Ecto neural progenitor cell (in vitro differentiated cells): ENCODE measurements at regions not wholly inside any gene's neighbourhood (a gene's known extent, or its start where the extent isn't known, plus 50 kb on each side); places are given as distances from the start of the nearest gene placed in this dataset.

Experiments
- DNase-seq: peaks from one replicate; pipeline ENCODE4 v3.0.0-alpha.2; 2018; ENCODE audit warnings: low spot score

DNA sequence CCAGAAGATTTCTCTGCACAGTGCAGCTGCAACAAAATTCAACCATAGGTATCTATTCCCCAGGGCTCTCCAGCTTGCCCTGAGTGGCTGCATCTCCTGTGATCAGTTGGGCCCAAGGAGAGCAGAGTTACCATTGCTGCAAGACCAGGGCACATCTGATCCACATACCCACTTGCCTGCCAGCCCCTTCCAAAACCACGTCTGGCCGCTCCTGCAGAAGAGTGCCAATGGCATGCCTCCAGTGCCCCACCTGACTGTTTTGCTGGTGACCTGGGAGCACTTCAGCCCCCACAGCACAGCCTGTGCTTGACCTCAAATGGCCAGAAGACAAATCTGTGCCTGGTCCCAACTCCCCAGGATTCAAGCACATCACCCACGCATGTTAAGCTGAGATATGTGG is 526.1 kb upstream of the GBE1 start:
- no peak for DNase-seq

DNA sequence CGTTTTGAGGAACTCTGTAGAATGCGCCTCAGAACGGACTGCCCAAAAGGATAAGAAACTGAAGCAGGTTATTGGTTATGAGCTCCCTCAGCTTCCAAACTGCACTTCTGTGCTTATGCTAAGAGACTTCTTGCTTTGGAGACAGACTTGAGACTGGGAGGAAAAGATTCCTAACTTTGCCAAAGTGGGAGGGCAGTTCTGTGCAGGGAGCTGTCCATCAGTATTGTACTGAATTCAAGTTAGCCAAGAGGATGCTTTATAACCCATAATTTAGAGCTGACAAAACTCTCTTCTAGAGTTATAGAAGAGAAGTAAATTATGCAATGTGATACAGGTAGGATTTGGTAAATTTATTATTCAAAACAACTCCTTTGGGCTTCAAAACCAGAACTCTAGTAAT is 519.8 kb upstream of the GBE1 start:
- DNase-seq, result no peak

DNA sequence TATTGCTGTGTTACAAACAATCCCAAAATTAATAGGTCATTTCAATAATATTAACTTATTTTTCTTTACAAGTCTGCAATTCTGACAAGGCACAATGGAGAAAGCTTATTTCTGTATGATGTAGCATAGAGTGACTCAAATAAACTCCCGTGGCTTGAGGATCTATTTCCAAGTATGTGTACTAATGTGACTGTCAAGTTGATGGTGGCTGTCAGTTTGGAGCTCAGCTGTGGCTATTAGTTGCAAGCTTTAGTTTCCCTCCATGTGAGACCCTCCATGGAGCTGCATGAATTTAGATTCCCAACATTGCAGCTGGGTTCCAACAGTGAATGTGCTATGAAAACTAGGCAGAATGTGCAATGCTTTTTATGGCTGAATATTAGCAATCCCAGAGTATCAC is 515.5 kb upstream of the GBE1 start:
- DNase-seq, result no peak

DNA sequence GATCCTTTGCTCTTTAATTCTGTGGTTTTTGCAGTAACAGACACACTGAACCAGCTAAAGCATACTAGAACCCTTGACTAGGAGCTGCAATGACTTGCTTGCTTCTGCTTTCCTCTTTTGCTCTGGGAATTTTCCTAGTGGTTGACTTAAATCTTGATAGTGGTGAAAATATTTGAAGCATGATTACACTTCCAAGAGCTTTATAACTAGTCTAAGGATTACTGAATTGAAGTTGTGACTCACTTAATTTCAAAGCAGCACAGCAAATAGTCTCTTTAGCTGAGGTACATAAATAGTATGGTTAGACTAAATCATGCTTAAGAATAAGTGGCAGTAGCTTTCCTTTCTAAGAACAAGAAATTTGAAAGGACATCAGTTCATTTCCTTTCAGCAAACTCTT is 513.5 kb upstream of the GBE1 start:
- no peak for DNase-seq

DNA sequence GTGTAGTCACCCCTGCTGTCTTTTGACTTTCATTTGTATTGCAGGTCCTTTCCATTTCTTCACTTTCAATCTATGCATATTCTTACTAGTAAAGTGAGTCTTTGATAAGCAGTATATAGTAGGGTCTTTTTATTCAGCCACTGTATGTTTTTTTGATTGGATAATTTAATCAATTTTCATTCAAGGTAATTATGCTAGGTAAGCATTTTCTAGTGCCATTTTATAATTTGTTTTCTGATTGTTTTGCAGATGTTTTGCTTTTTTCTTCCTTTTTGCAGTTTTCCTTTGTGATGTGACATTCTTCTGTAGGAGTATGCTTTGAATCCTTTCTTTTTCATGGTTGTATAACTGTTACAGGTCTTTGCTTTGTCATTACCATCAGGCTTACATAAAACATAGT is 504.3 kb upstream of the GBE1 start:
- no peak for DNase-seq

DNA sequence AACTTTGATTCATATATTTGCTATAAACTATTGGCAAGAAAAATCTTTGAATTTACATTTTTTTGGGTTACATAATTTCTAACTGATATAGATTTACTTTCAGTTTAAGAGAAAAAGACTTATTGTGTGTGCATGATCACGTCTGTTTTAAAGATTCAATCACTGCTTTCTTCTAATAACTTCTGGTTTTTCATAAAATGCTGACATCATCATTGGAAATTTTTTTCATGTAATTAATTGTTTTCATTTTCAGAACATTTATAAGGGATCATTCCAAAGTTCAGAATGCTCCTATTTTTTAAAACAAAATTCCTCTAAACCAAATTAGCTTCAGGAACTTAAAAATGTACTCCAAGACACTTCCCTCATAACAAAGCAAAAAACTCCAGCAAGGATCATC is 500.7 kb upstream of the GBE1 start:
- DNase-seq, result no peak

DNA sequence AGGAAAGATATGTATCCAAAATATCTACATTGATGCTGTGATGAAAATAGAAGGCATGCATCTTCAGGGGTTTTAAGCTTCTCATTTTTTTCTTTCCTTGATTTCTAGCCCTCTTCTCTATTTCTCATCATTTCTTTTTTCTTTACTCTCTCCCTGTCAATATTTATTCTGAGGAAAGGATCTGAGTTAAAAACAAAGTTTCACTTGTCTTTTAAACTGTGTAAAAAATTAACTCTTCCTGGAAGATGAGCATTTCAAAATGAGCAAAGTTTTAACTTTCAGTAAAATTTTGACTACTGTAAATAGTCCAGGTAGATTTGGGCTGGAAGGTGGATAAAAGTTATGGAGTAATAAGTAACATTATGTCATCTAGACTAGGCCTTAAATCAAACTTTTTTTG is 500.2 kb upstream of the GBE1 start:
- no peak for DNase-seq

DNA sequence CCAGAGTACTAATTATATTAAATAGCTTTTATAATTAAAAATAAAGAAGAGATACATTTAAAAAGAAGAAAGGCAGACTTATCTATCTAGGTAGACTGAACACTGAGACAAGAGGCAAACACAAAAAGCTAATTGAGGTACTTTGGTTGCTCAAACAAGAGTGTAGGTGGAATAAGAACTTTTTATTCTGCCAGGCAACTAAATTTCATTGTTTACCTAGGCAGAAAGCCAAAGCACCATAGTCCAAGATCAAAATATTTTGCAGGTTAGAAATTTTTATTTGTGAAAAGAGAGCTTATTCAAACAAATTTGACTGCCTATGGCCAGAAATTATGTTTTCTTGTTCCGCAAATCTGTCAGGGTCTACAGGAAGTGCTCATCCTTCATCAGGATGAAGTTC is 499.6 kb upstream of the GBE1 start:
- DNase-seq, result no peak

DNA sequence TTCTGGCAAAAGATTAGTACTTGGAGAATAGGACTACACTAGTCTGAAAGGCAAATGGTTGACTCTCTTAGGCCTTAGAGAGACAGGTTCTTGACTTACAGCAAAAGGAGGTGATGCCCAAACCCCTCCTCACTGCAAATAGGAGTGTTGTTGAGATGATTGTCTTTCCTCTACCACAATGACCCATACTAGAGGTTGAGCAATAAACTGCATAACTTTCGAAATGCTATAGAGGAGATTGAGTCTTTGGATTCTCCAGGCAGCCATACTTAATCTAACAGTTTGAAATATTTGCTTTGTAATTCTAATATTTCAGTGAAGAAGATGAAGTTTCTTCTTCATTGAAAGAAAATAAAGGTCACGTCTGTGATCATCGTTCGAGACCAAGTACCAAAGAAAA is 498.5 kb upstream of the GBE1 start:
- DNase-seq, result no peak

DNA sequence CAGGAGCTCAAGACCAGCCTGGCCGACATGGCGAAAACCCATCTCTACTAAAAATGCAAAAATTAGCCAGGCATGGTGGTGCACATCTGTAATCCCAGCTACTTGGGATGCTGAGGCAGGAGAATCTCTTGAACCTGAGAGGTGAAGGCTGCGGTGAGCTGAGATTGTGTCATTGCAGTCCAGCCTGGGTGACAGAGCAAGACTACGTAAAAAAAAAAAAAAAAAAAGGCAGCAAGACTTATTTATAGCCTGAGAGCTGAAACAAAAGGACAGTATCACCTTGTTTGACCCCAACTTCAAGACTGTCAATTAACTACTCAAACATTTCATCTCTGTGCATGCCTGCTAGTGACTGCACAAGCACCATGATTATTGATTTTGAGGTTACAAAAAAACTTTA is 478.9 kb upstream of the GBE1 start:
- no peak for DNase-seq

DNA sequence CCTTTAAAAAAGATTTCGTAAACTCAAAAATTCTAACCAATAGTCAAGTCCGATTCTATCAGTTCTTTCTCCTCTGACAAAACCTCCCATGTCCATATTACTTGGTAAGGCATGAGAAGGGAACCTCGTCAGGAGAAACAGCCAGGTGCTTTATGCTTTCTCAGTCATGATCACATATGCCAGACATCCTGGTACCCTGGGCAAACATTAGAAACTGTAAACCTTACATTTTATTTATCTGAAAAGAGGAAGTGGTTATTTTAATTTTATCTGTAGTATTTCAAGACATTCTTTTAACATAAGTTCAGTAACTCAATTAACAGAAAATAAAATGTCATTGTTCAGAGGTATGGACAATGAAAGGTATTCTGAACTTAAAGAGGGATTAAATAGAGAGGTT is 474.8 kb upstream of the GBE1 start:
- no peak for DNase-seq

DNA sequence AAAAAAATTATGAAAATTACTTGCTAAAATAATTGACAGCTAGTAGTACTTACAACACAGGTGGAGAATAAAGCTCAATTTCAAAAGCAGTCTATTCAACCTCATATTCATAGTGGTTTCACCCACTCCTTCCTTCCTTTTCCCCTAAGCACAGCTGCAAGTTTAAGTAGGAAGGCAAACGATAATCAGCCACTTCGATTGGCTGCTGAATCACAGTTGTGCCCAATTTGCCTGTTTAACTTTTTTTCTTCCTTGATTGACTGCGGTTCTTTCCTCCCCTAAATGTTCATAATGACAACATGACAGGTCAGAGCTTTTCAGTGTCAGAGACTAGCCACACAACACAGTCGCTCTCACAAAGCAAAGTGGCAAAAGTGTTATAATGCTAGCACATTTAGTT is 468.0 kb upstream of the GBE1 start:
- no peak for DNase-seq

DNA sequence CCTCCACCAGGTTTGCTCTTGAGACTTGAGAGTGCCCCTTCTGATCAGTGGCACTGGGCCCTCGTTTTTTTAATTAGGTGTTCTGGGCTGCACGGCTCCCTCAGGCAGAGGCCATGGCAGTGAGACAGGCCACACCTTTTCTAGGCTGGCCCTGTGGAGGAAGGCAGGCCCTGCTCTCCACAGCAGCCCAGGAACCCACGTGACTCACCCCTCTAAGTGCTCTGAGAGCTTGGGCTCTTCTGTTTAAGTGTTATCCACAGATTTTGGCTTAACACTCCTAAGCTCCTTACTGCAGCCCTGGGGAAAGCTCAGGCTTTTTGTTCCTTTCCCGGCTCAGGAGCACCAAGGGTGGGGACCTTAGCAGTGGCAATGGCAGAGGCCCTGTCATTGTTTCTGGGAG is 463.2 kb upstream of the GBE1 start:
- DNase-seq, result no peak

DNA sequence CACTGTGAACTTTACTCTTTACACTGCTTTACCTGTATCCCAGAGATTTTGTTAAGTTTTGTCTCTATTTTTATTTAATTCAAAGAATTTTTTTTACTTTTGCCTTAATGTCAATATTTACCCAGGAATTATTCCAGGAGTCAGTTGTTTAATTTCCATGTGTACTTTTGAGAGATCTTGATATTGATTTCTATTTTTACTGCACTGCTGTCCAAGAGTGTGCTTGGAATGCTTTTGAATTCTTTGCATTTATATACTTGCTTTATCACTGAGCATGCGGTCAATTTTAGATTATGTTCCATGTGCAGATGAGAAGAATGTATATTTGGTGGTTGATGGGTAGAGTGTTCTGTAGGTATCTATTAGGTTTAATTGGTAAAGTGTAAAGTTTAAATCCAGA is 461.0 kb upstream of the GBE1 start:
- no peak for DNase-seq

DNA sequence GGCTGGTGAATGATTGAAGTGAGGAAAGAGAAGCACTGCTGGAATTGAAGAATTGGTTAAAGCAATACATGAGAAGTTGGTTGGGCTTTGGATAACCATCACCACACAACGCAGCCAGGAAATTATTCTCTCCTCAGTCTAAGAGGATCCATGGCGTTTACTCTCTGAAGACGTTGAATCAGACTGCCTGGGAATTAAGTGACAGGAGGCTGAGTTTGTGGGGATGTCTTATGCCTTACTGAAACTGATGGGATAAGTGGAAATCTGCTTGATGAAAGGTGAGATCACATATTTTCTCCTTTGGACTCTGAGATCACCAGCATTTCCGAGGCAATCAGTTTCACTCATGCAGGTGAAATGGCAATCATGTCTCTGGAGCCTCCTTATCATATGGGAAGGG is 456.1 kb upstream of the GBE1 start:
- DNase-seq, result no peak

DNA sequence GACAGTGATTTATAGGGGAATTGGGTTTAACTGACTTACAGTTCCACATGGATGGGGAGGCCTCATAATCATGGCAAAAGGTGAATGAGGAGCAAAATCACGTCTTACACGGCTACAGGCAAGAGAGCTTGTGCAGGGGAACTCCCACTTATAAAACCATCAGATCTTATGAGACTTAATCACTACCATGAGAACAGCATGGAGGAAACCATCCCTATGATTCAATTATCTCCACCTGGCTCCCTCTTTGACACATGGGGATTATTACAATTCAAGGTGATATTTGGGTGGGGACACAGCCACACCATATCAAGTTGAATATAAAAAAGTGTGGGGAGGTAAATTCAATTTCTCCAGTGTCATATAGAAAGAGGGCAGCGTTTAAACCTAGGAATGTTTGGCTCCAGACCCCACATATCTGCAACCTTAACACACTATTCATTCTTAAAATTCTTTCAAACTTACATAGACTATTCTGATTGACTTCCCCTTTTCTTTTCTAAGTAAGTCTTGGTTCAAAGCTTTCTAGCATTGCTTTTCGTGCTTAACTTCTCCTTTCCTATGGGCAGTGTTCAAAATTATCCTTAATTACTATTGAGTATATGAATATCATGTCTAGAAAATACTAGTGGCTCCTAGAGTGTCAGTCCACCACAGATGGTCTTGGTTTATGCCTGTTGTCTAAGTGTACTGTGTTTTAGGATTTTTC is 446.7 kb upstream of the GBE1 start:
- no peak for DNase-seq

DNA sequence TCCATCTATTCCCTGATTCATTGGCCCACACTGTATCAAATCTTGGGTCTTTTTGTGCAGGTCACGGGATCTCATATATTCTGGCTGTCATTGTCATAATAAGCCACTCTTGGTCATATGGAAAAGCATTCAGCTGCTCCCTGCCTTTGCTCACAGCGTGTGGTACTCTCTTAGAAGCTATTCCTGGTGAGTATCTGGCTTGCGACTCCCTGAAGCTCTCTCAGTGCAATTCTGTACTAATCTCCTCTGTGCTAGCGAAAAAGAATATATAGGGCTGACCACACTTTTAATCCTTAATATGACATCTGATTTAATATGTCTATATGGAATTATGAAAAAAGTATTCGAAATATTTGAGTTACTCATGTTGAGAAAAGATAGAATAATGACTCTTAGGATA is 440.8 kb upstream of the GBE1 start:
- no peak for DNase-seq

DNA sequence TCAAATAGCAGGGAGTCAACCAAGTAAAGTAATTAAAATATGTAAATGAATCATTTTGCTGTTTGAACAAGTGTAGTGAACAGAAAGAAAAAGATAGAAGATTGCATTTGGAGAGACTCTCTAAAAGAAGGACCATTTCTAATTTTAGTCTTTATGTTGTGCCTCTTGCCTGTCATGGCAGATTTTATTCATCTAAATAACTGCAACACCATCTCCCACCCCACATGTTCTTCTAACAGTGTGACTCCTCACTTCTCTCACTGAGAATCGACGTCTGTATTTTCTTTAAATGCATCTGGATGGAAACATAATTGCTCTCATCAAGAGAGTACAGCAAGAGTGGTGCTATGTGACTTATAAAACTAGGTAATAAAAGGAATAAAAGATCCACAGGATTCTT is 439.9 kb upstream of the GBE1 start:
- no peak for DNase-seq

DNA sequence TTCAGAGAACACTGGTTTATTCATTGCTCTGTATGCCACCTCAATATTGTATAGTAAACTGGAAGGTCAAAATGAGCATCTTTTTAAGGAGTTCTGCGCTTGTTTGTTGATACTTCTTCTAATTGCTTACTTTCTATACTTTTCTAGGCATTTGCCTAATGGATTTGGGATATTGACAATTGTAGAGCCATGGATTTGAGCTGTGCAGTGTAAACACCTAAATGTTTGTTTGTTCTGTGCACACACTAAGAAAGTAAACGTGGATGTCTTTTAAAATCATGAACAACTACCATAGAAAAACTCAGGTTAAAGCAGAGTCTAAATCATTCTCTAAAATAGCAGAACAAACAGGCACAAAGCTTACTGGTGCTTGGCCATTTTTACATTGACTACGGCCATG is 436.6 kb upstream of the GBE1 start:
- no peak for DNase-seq

DNA sequence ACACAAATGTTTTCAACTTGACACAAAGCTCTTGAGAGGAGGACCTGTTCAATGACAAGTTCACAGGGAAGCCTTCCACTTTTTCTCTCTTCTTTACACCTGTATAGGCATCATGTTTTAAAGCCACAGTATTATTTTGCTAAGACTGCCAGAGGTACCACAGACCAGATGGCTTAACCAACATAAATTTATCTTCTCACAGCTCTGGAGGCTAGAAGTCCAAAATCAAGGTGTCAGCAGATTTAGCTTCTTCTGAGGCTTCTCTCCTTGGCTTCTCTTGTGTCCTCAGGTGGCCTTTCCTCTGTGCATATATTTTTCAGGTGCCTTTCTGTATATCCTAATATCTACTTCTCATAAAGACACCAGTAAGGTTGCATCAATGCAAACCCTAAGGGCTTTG is 435.2 kb upstream of the GBE1 start:
- no peak for DNase-seq

DNA sequence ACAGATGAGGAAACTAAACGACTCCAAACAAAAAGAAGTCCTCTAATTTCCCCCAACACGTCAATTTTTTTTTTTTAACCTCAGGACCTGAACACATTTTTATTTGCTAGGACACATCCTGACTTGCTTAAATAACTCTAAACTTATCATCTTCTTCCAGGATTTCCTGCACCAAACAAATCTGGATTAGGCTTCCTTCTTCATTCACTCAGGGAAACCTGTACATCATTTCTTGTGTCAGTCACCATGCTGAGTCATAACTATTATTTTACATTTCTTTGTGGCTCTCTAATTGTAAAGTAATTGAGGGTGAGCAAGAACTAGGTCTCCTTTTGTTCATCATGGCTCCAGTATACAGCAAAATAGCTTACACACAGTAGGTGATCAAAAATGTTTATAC is 433.4 kb upstream of the GBE1 start:
- no peak for DNase-seq

DNA sequence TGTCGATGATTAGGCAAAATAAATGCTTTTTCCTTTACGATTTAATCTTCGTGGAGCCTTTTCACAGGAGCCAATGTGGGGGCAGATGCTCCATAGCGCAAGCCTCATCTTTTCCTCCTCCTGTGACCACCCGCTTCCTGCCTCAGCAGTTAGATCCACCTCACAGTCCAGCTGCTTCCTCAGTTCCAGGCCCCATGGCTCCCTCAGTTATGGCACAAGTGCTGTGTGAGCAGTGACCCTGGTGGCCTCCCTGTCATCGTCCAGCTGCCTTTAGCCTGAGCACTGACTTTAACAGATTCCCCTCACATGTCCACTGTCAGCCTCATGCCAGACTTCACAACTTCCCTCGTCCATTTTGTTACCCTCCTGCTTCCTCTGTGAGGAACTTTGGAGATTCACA is 424.6 kb upstream of the GBE1 start:
- no peak for DNase-seq

DNA sequence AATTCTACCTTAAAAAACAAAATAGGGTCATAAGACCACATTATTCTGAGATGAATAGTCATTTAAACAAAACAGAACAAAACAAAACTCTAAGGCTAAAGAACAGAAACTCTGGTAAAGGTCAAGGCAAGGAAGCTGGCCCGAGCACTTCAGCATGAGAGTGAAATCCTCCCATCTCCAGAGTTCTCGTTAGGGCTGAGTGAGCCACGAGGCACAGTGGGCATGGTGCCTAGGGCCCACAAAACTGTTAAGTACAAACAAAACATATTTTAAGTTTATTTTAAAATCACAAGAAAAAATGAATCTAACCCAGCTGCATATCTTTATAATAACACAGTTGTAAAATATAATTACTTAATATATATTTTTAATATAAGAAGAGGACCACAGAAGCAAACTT is 417.8 kb upstream of the GBE1 start:
- no peak for DNase-seq

DNA sequence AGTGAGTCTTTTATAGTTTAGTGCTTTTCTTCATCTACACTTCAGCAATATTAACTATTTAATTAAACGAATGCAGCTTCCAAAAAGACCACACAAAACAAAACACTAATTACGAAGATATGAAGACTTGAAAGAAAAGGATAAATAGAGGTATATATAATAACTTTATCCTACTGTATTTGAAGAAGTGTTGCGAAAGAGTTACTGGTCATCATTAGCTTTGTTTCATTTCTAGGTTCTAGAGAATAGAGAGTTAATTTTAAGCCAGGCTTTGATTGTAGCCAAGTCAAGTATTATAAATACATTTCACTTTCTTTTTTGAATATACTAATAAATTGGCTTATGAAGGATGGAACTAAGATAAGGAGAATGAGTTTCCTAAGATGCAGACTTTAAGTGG is 416.8 kb upstream of the GBE1 start:
- DNase-seq, result no peak

DNA sequence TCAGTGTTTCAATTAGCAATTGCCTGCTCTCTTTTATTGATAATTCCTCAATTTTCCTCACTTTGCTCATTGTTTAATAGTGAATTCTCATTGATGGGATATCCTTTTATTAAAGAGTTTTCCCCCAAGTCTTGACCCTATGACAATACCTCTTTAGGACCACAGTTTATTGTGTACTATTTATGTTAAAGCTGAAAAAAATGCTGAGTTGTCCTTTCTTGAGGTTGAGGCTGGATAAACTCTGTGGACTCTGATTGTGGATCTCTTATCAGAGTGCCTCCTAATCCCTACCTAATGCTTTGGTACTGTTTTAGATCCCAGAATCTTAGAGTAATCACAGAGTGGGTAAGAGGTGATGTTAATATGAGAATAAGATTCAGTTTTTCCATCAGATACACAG is 416.3 kb upstream of the GBE1 start:
- DNase-seq, result no peak
